ENCODE measurements at regions not wholly inside any gene's neighbourhood (a gene's known extent, or its start where the extent isn't known, plus 50 kb on each side); places are given as distances from the start of the nearest gene placed in this dataset.

GRCh38 chr9:13725516-13725915 is 446.0 kb upstream of the MPDZ start:
- H3K4me3 ChIP-seq (ENCODE audit: low read length) = no peak overlapping the region
- H3K79me2 ChIP-seq (ENCODE audit: control insufficient read depth, low read length) = no peaks in the 10 kb centered on the region
- TF ChIP-seq EZH2phosphoT487 (IDR thresholded peaks at IDR 0.05; ENCODE audit: borderline replicate concordance, low read length) = no peak
- TF ChIP-seq CTCF (IDR thresholded peaks at IDR 0.05; ENCODE audit: low read depth, low read length, poor library complexity, severe bottlenecking) = no peak
- H3K9me3 ChIP-seq (ENCODE audit: control insufficient read depth, insufficient read depth, low read length) = no peaks in the 10 kb centered on the region
- no peak overlapping the region for H3K27ac ChIP-seq (ENCODE audit: low read depth, low read length)
- H4K20me1 ChIP-seq (ENCODE audit: control insufficient read depth, insufficient read depth, low read depth, low read length) = no peaks in the 10 kb centered on the region
- no peaks in the 10 kb centered on the region for H3K36me3 ChIP-seq (ENCODE audit: control insufficient read depth, low read length)
- H3F3A ChIP-seq (ENCODE audit: control insufficient read depth, insufficient read depth) = no peaks in the 10 kb centered on the region
- no peaks in the 10 kb centered on the region for H3K4me1 ChIP-seq (ENCODE audit: control insufficient read depth, low read length)
- H3K27me3 ChIP-seq (ENCODE audit: control insufficient read depth, low read length) = no peaks in the 10 kb centered on the region
- H3K9me2 ChIP-seq (replicated peaks; ENCODE audit: control insufficient read depth, low read length) = no peaks in the 10 kb centered on the region
- H3K4me2 ChIP-seq (ENCODE audit: low read length) = no peak overlapping the region

GRCh38 chr9:13721481-13722235 is 442.2 kb upstream of the MPDZ start:
- H3K36me3 ChIP-seq (ENCODE audit: control insufficient read depth, low read length) = no peaks in the 10 kb centered on the region
- no peaks in the 10 kb centered on the region for H3K27me3 ChIP-seq (ENCODE audit: control insufficient read depth, low read length)
- H3K4me1 ChIP-seq (ENCODE audit: control insufficient read depth, low read length) = no peaks in the 10 kb centered on the region
- H3K4me2 ChIP-seq (ENCODE audit: low read length) = no peak overlapping the region
- no peak overlapping the region for H3K4me3 ChIP-seq (ENCODE audit: low read length)
- H3K27ac ChIP-seq (ENCODE audit: low read depth, low read length) = no peak overlapping the region
- no peak for TF ChIP-seq CTCF (IDR thresholded peaks at IDR 0.05; ENCODE audit: low read depth, low read length, poor library complexity, severe bottlenecking)
- TF ChIP-seq EZH2phosphoT487 (IDR thresholded peaks at IDR 0.05; ENCODE audit: borderline replicate concordance, low read length) = no peak
- H3F3A ChIP-seq (ENCODE audit: control insufficient read depth, insufficient read depth) = no peaks in the 10 kb centered on the region
- H3K9me3 ChIP-seq (ENCODE audit: control insufficient read depth, insufficient read depth, low read length) = no peaks in the 10 kb centered on the region
- no peaks in the 10 kb centered on the region for H3K79me2 ChIP-seq (ENCODE audit: control insufficient read depth, low read length)
- H3K9me2 ChIP-seq (replicated peaks; ENCODE audit: control insufficient read depth, low read length) = no peaks in the 10 kb centered on the region
- no peaks in the 10 kb centered on the region for H4K20me1 ChIP-seq (ENCODE audit: control insufficient read depth, insufficient read depth, low read depth, low read length)

- Histone ChIP-seq H3K36me3 (ENCODE audit: control insufficient read depth, low read length) (no peaks in the 10 kb centered on the region), H3K27me3 (ENCODE audit: control insufficient read depth, low read length) (no peaks in the 10 kb centered on the region), H3K27ac (ENCODE audit: low read depth, low read length) (no peak overlapping the region), H3K4me2 (ENCODE audit: low read length) (no peak overlapping the region), H3F3A (ENCODE audit: control insufficient read depth, insufficient read depth) (no peaks in the 10 kb centered on the region), H3K9me2 (replicated peaks; ENCODE audit: control insufficient read depth, low read length) (no peaks in the 10 kb centered on the region), H3K4me3 (ENCODE audit: low read length) (no peak overlapping the region), H3K9me3 (ENCODE audit: control insufficient read depth, insufficient read depth, low read length) (no peaks in the 10 kb centered on the region), H3K79me2 (ENCODE audit: control insufficient read depth, low read length) (no peaks in the 10 kb centered on the region), H3K4me1 (ENCODE audit: control insufficient read depth, low read length) (no peaks in the 10 kb centered on the region), H4K20me1 (ENCODE audit: control insufficient read depth, insufficient read depth, low read depth, low read length) (no peaks in the 10 kb centered on the region)
- TF ChIP-seq EZH2phosphoT487 (IDR thresholded peaks at IDR 0.05; ENCODE audit: borderline replicate concordance, low read length) (no peak), CTCF (IDR thresholded peaks at IDR 0.05; ENCODE audit: low read depth, low read length, poor library complexity, severe bottlenecking) (no peak)
These were observed 440.6 kb upstream of the MPDZ start for GRCh38 chr9:13719981-13720676.

All from DOHH2 (cell line).